Activated naive CD4-positive, alpha-beta T cell treated with anti-CD3 and anti-CD28 coated beads, Interleukin-2, amount 10 ng/mL, durations not matched to agents 7 days and 5 days (primary cell): ENCODE measurements at regions not wholly inside any gene's neighbourhood (a gene's known extent, or its start where the extent isn't known, plus 50 kb on each side); places are given as distances from the start of the nearest gene placed in this dataset.

Experiments used
- CTCF ChIA-PET: fragments of 350-600 bp; sonication (Branson Sonifier 250); formaldehyde crosslinking; loops from one replicate; lab custom pipeline; 2021; ENCODE audit warnings: antibody characterized with exemption; lab: Charles Lee
- DNase-seq: peaks from one replicate; pipeline ENCODE4 v3.0.0-alpha.2; 2020
- H3K27ac Mint-ChIP-seq: one replicate; pipeline ENCODE4 v1.8.0; 2021; ENCODE audit warnings: mild to moderate bottlenecking, moderate library complexity, mixed read lengths
- H3K27me3 Mint-ChIP-seq: one replicate; pipeline ENCODE4 v1.8.0; 2021; ENCODE audit warnings: mild to moderate bottlenecking, mixed read lengths
- H3K36me3 Mint-ChIP-seq: one replicate; pipeline ENCODE4 v1.8.0; 2021; ENCODE audit warnings: mixed read lengths
- H3K4me1 Mint-ChIP-seq: one replicate; pipeline ENCODE4 v1.8.0; 2021; ENCODE audit warnings: mixed read lengths
- H3K4me3 Mint-ChIP-seq: one replicate; pipeline ENCODE4 v1.8.0; 2021; ENCODE audit warnings: mild to moderate bottlenecking, moderate library complexity, mixed read lengths
- H3K9me3 Mint-ChIP-seq: one replicate; pipeline ENCODE4 v1.8.0; 2021; ENCODE audit warnings: mixed read lengths

- no peak overlapping the region for H3K27ac Mint-ChIP-seq
- H3K9me3 Mint-ChIP-seq, result no peaks in the 10 kb centered on the region
- DNase-seq, result no peak
- H3K36me3 Mint-ChIP-seq, result no peaks in the 10 kb centered on the region
- H3K27me3 Mint-ChIP-seq, result peaks cover 9% of the 10 kb centered on the region
- CTCF ChIA-PET, result interaction anchor here (0.6 kb wide), 1 partner anchor 51 kb away, joined by 3 read pairs; no protein-coding TSS in a partner anchor
- no peak overlapping the region for H3K4me3 Mint-ChIP-seq
- no peaks in the 10 kb centered on the region for H3K4me1 Mint-ChIP-seq
Measured at GRCh38 chr2:114616-115015, 68.3 kb upstream of the FAM110C start.

- H3K4me1 Mint-ChIP-seq, result no peaks in the 10 kb centered on the region
- no peak overlapping the region for H3K27ac Mint-ChIP-seq
- H3K27me3 Mint-ChIP-seq, result peaks cover 5% of the 10 kb centered on the region
- no peaks in the 10 kb centered on the region for H3K36me3 Mint-ChIP-seq
- H3K9me3 Mint-ChIP-seq, result peaks cover 10% of the 10 kb centered on the region
- CTCF ChIA-PET, result no interaction called here
- no peak for DNase-seq
- H3K4me3 Mint-ChIP-seq, result no peak overlapping the region
Measured at GRCh38 chr2:109998-110397, 63.7 kb upstream of the FAM110C start.

- Mint-ChIP-seq H3K36me3 (no peaks in the 10 kb centered on the region), H3K4me3 (no peak overlapping the region), H3K27ac (no peak overlapping the region), H3K27me3 (peaks cover 5% of the 10 kb centered on the region), H3K9me3 (peaks cover 10% of the 10 kb centered on the region), H3K4me1 (no peaks in the 10 kb centered on the region)
- CTCF ChIA-PET, result no interaction called here
- DNase-seq, result no peak
Measured at GRCh38 chr2:108920-109809, 62.9 kb upstream of the FAM110C start.

GRCh38 chr2:101016-101415 lies 54.7 kb upstream of the FAM110C start:
- H3K36me3 Mint-ChIP-seq, result no peaks in the 10 kb centered on the region
- no peak for DNase-seq
- H3K27me3 Mint-ChIP-seq, result no peaks in the 10 kb centered on the region
- no peak overlapping the region for H3K4me3 Mint-ChIP-seq
- CTCF ChIA-PET, result no interaction called here
- no peaks in the 10 kb centered on the region for H3K4me1 Mint-ChIP-seq
- H3K9me3 Mint-ChIP-seq, result peaks cover 7% of the 10 kb centered on the region
- no peak overlapping the region for H3K27ac Mint-ChIP-seq
